Loucy (cell line): ENCODE measurements at regions not wholly inside any gene's neighbourhood (a gene's known extent, or its start where the extent isn't known, plus 50 kb on each side); places are given as distances from the start of the nearest gene placed in this dataset.

Experiments
- EZH2phosphoT487 ChIP-seq: fragments of 200-600 bp; IDR thresholded peaks from 2 replicates; pipeline ENCODE4 v1.6.1; 2018; ENCODE audit warnings: antibody characterized with exemption, mild to moderate bottlenecking, moderate library complexity, borderline replicate concordance
- TF ChIP-seq, protein P1 (sequence below): fragments of 200-600 bp; sonication (generic); conservative IDR thresholded peaks from 2 replicates; pipeline ENCODE4 v1.5.1; 2014; ENCODE audit warnings: mild to moderate bottlenecking, antibody characterized with exemption, low read length

GRCh38 chr6:156676721-156677120 is 100.5 kb upstream of the ARID1B start:
- TF ChIP-seq, protein P1, sequence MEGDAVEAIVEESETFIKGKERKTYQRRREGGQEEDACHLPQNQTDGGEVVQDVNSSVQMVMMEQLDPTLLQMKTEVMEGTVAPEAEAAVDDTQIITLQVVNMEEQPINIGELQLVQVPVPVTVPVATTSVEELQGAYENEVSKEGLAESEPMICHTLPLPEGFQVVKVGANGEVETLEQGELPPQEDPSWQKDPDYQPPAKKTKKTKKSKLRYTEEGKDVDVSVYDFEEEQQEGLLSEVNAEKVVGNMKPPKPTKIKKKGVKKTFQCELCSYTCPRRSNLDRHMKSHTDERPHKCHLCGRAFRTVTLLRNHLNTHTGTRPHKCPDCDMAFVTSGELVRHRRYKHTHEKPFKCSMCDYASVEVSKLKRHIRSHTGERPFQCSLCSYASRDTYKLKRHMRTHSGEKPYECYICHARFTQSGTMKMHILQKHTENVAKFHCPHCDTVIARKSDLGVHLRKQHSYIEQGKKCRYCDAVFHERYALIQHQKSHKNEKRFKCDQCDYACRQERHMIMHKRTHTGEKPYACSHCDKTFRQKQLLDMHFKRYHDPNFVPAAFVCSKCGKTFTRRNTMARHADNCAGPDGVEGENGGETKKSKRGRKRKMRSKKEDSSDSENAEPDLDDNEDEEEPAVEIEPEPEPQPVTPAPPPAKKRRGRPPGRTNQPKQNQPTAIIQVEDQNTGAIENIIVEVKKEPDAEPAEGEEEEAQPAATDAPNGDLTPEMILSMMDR, result no peak
- TF ChIP-seq EZH2phosphoT487, result no peak
